Endothelial cell of umbilical vein (primary cell): ENCODE measurements at regions not wholly inside any gene's neighbourhood (a gene's known extent, or its start where the extent isn't known, plus 50 kb on each side); places are given as distances from the start of the nearest gene placed in this dataset.

Experiments used
- BruUV-seq: library from RNA; stranded (reverse); fragments of 400-500 nt; replicated peaks from 2 replicates; lab custom pipeline; 2021; lab: Mats Ljungman, UMichigan
- CTCF ChIA-PET: fragments of 300-600, 350-600 bp; sonication (Branson Sonifier 250); formaldehyde crosslinking; loops from one replicate; lab custom pipeline; 2021; ENCODE audit warnings: antibody characterized with exemption, inconsistent platforms; lab: Charles Lee
- POLR2A ChIA-PET: fragments of 300-600, 350-600 bp; sonication (Branson Sonifier 250); formaldehyde crosslinking; loops from one replicate; lab custom pipeline; 2021; ENCODE audit warnings: antibody characterized with exemption, inconsistent platforms; lab: Charles Lee
- DNase-seq: peaks from one replicate; pipeline ENCODE4 v3.0.0-alpha.2; 2011; ENCODE audit warnings: low read depth, low spot score
- FAIRE-seq: peaks from 2 replicates; lab custom pipeline; 2011; peaks lifted over from hg19 to GRCh38; lab: Jason Lieb, UNC
- H2AFZ ChIP-seq: 2 replicates; pipeline ENCODE4 v1.6.0; 2012; ENCODE audit warnings: low read depth, low read length, control low read depth, inconsistent platforms
- H3K27ac ChIP-seq: 2 replicates; pipeline ENCODE4 v1.5.1; 2011; ENCODE audit warnings: low read depth, mild to moderate bottlenecking, control low read depth, low read length, moderate library complexity; ENCODE audit not compliant: insufficient read depth
- H3K27me3 ChIP-seq, 2 experiments: 2 replicates each; pipeline versions ENCODE4 v1.6.0 to v1.6.1; 2011; ENCODE audit warnings: low read length in 2 of 2, mixed read lengths in 1 of 2; ENCODE audit not compliant: control insufficient read depth in 2 of 2, insufficient read depth in 2 of 2
- H3K36me3 ChIP-seq, 2 experiments: 2 replicates in 1 of 2; 3 replicates in 1 of 2; pipeline ENCODE4 v1.5.1; 2011; ENCODE audit warnings: low read length in 2 of 2, mild to moderate bottlenecking in 1 of 2, moderate library complexity in 1 of 2; ENCODE audit not compliant: control insufficient read depth in 2 of 2, insufficient read depth in 2 of 2; ENCODE audit errors: extremely low read depth in 1 of 2
- H3K4me1 ChIP-seq: 3 replicates; pipeline ENCODE4 v1.5.1; 2011; ENCODE audit warnings: mild to moderate bottlenecking, low read length; ENCODE audit not compliant: control insufficient read depth, insufficient read depth; ENCODE audit errors: extremely low read depth
- H3K4me2 ChIP-seq: 2 replicates; pipeline ENCODE4 v1.6.1; 2011; ENCODE audit warnings: low read length, control low read depth, mixed read lengths; ENCODE audit not compliant: insufficient read depth
- H3K4me3 ChIP-seq, 3 experiments: fragments of 200-600 bp in 1 of 3; sonication (generic), shearing (Covaris generic) in 1 of 3; replicated peaks in 1 of 3; 2 replicates each; pipeline ENCODE4 v1.5.1; 2011 to 2016; ENCODE audit warnings: control low read depth in 3 of 3, low read length in 3 of 3, mild to moderate bottlenecking in 2 of 3, inconsistent platforms in 1 of 3, low read depth in 1 of 3, moderate library complexity in 1 of 3; ENCODE audit not compliant: insufficient read depth in 1 of 3
- H3K79me2 ChIP-seq: 2 replicates; pipeline ENCODE4 v1.6.0; 2012; ENCODE audit warnings: low read length, inconsistent platforms; ENCODE audit not compliant: control insufficient read depth, insufficient read depth
- H3K9ac ChIP-seq: replicated peaks from 2 replicates; pipeline ENCODE3; 2011; ENCODE audit warnings: low read length, control low read depth; ENCODE audit not compliant: insufficient read depth; ENCODE audit errors: extremely low read depth
- H3K9me1 ChIP-seq: replicated peaks from 3 replicates; pipeline ENCODE4 v1.6.0; 2011; ENCODE audit warnings: mild to moderate bottlenecking, low read length; ENCODE audit not compliant: control insufficient read depth, insufficient read depth; ENCODE audit errors: extremely low read depth
- H3K9me3 ChIP-seq: replicated peaks from 2 replicates; pipeline ENCODE4 v1.5.1; 2012; ENCODE audit warnings: low read length, inconsistent platforms; ENCODE audit not compliant: control insufficient read depth, insufficient read depth
- H4K20me1 ChIP-seq: replicated peaks from 2 replicates; pipeline ENCODE3; 2011; ENCODE audit warnings: mild to moderate bottlenecking, low read length; ENCODE audit not compliant: control insufficient read depth, insufficient read depth; ENCODE audit errors: extremely low read depth
- FOS ChIP-seq: IDR thresholded peaks from 2 replicates; pipeline ENCODE4 v1.6.1; 2011; ENCODE audit warnings: mild to moderate bottlenecking, low read length, moderate library complexity, borderline replicate concordance; ENCODE audit not compliant: insufficient read depth
- JUN ChIP-seq: IDR thresholded peaks from 2 replicates; pipeline ENCODE4 v1.6.1; 2011; ENCODE audit warnings: borderline replicate concordance, low read depth; ENCODE audit not compliant: insufficient read length, insufficient read depth
- POLR2A ChIP-seq: IDR thresholded peaks from 2 replicates; pipeline ENCODE4 v1.6.1; 2012; ENCODE audit warnings: low read depth, mild to moderate bottlenecking, control low read depth, low read length
- POLR2AphosphoS5 ChIP-seq: IDR thresholded peaks from 2 replicates; pipeline ENCODE4 v1.6.1; 2012; ENCODE audit warnings: low read depth, mild to moderate bottlenecking, control low read depth, low read length, moderate library complexity; ENCODE audit not compliant: insufficient read depth
- dilution Hi-C: fragments of 300-500 bp; cut with MboI; formaldehyde crosslinking; loops from one replicate; pipeline ENCODE4 v1.15.0; 2019; ENCODE audit warnings: low sequenced_read_pairs; ENCODE audit not compliant: extremely low pct_ligation_motif_present
- intact Hi-C: fragments of 100-400 bp; cut with micrococcal nuclease; formaldehyde crosslinking; loops from one replicate; pipeline ENCODE4 v1.10.0; 2022

- CTCF ChIA-PET = interaction anchor here (1.6 kb wide), 1 partner anchor 44 kb away, joined by 3 read pairs; no protein-coding TSS in a partner anchor
- dilution Hi-C loops = no loop called here
Measured at GRCh38 chr6:74765486-74765885, 440.4 kb downstream of the COL12A1 start.

GRCh38 chr6:74764486-74764885 lies 441.4 kb downstream of the COL12A1 start:
- FAIRE-seq (no peak), DNase-seq (no peak)
- Histone ChIP-seq H3K4me1 (no peaks in the 10 kb centered on the region), H3K4me2 (no peak overlapping the region), H3K9me3 (no peaks in the 10 kb centered on the region), H3K4me3 (no peak overlapping the region), H3K36me3 (no peaks in the 10 kb centered on the region), H2AFZ (no peak overlapping the region), H4K20me1 (no peaks in the 10 kb centered on the region), H3K27me3 (no peaks in the 10 kb centered on the region), H3K9ac (no peak overlapping the region), H3K9me1 (no peaks in the 10 kb centered on the region), H3K79me2 (no peaks in the 10 kb centered on the region), H3K27ac (no peak overlapping the region)
- dilution Hi-C loops (no loop called here), intact Hi-C loops (no loop called here)
- ChIA-PET POLR2A (no interaction called here), CTCF (interaction anchor here (0.9 to 1.6 kb wide), 2 partner anchors 43 to 445 kb away, joined by 3 read pairs; no protein-coding TSS in a partner anchor)
- no TSS peak for BruUV-seq
- TF ChIP-seq FOS = no peak
- TF ChIP-seq POLR2AphosphoS5 = no peak
- TF ChIP-seq POLR2A = no peak

More at GRCh38 chr6:74765486-74765885, 440.4 kb downstream of the COL12A1 start:
- DNase-seq (no peak), FAIRE-seq (no peak)
- no TSS peak for BruUV-seq
- no peak overlapping the region for H3K27ac ChIP-seq
- no peaks in the 10 kb centered on the region for H4K20me1 ChIP-seq
- no peaks in the 10 kb centered on the region for H3K79me2 ChIP-seq
- no peaks in the 10 kb centered on the region for H3K9me3 ChIP-seq
- no peaks in the 10 kb centered on the region for H3K27me3 ChIP-seq
- no peak overlapping the region for H3K9ac ChIP-seq
- H3K36me3 ChIP-seq = no peaks in the 10 kb centered on the region
- no peak overlapping the region for H3K4me3 ChIP-seq
- TF ChIP-seq FOS (no peak), JUN (no peak)
- intact Hi-C loops = no loop called here
- no peaks in the 10 kb centered on the region for H3K9me1 ChIP-seq
- POLR2A ChIA-PET = no interaction called here
- H2AFZ ChIP-seq = no peak overlapping the region
- H3K4me2 ChIP-seq = no peak overlapping the region
- no peaks in the 10 kb centered on the region for H3K4me1 ChIP-seq
